Mesendoderm (in vitro differentiated cells): ENCODE measurements at regions not wholly inside any gene's neighbourhood (a gene's known extent, or its start where the extent isn't known, plus 50 kb on each side); places are given as distances from the start of the nearest gene placed in this dataset.
A peak's percentile ranks its signal among the peaks of the same experiment; 100 is the strongest.

Experiments
- DNase-seq: peaks from one replicate; pipeline ENCODE4 v3.0.0; 2013
- H2AK5ac ChIP-seq: 2 replicates; pipeline ENCODE4 v1.6.1; 2013; ENCODE audit warnings: low read length, inconsistent platforms
- H2BK120ac ChIP-seq: 2 replicates; pipeline ENCODE4 v1.6.1; 2013; ENCODE audit warnings: low read depth, mild to moderate bottlenecking, low read length, moderate library complexity, mixed read lengths
- H2BK15ac ChIP-seq: replicated peaks from 2 replicates; pipeline ENCODE4 v1.6.1; 2013; ENCODE audit warnings: low read depth, mild to moderate bottlenecking, moderate library complexity
- H2BK5ac ChIP-seq: 2 replicates; pipeline ENCODE4 v1.6.1; 2013; ENCODE audit warnings: low read length, inconsistent platforms
- H3K18ac ChIP-seq: 2 replicates; pipeline ENCODE4 v1.6.1; 2013; ENCODE audit warnings: mild to moderate bottlenecking, low read length, mixed read lengths
- H3K23ac ChIP-seq: one replicate; pipeline ENCODE4 v1.6.1; 2013; ENCODE audit warnings: low read length
- H3K27ac ChIP-seq: 2 replicates; pipeline ENCODE4 v1.5.1; 2013; ENCODE audit warnings: low read depth, mild to moderate bottlenecking, inconsistent platforms, low read length, moderate library complexity
- H3K27me3 ChIP-seq: 2 replicates; pipeline ENCODE4 v1.6.1; 2013; ENCODE audit warnings: low read length, control low read depth, mild to moderate bottlenecking, inconsistent platforms; ENCODE audit not compliant: insufficient read depth, poor library complexity
- H3K36me3 ChIP-seq: 2 replicates; pipeline ENCODE4 v1.6.1; 2013; ENCODE audit warnings: low read length, inconsistent platforms; ENCODE audit not compliant: control insufficient read depth, insufficient read depth
- H3K4ac ChIP-seq: one replicate; pipeline ENCODE4 v1.6.1; 2013; ENCODE audit warnings: low read depth, mild to moderate bottlenecking, low read length, moderate library complexity
- H3K4me1 ChIP-seq: 2 replicates; pipeline ENCODE4 v1.6.1; 2013; ENCODE audit warnings: low read depth, low read length, inconsistent platforms; ENCODE audit not compliant: control insufficient read depth
- H3K4me2 ChIP-seq: 2 replicates; pipeline ENCODE4 v1.6.1; 2013; ENCODE audit warnings: low read length
- H3K4me3 ChIP-seq: 2 replicates; pipeline ENCODE4 v1.5.1; 2013; ENCODE audit warnings: mild to moderate bottlenecking, low read length
- H3K56ac ChIP-seq: one replicate; pipeline ENCODE4 v1.6.1; 2013; ENCODE audit warnings: low read length
- H3K79me1 ChIP-seq: 2 replicates; pipeline ENCODE4 v1.6.1; 2013; ENCODE audit warnings: low read length, inconsistent platforms
- H3K79me2 ChIP-seq: 2 replicates; pipeline ENCODE4 v1.6.1; 2013; ENCODE audit warnings: mild to moderate bottlenecking, low read length; ENCODE audit not compliant: control insufficient read depth, insufficient read depth
- H3K9ac ChIP-seq: 2 replicates; pipeline ENCODE4 v1.6.1; 2013; ENCODE audit warnings: low read length, inconsistent platforms
- H4K5ac ChIP-seq: one replicate; pipeline ENCODE4 v1.6.1; 2013; ENCODE audit warnings: low read length
- H4K8ac ChIP-seq: one replicate; pipeline ENCODE4 v1.6.1; 2013; ENCODE audit warnings: low read depth, mild to moderate bottlenecking, control low read depth, low read length, moderate library complexity
- WGBS: extraction: QIAGEN DNeasy Blood & Tissue Kit; methylation state at CpG from one replicate; pipeline ENCODE4 v1.1.7; 2013; ENCODE audit warnings: low lambda C conversion rate, missing lambda C conversion rate; ENCODE audit not compliant: insufficient coverage; ENCODE audit errors: extremely low coverage; 5-methylcytosine and 5-hydroxymethylcytosine counted together

DNA sequence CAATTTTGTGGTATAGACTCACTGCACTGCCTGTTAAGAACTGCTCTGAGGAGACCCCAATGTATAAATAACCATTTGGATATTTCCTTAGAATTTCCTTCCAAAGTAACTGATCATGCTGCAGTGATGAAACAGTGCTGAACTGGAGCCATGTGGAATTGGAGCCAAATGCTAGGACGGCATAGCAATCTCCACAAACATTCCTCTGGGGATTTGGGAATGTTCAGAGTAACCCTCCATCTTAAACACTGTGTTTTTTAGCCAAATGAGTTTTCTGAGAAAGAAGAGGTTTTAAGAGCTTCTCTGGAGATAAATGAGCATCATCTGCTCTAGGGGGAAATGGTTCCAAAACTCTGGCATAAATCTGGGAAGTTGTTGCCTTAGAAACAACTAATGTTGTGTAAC lies 98.2 kb downstream of the OLFM4 start:
- no peak overlapping the region for H3K9ac ChIP-seq
- no peak overlapping the region for H3K27ac ChIP-seq
- H2BK5ac ChIP-seq, result no peak overlapping the region
- H3K79me1 ChIP-seq, result no peaks in the 10 kb centered on the region
- no peak overlapping the region for H3K4ac ChIP-seq
- no peak overlapping the region for H3K4me3 ChIP-seq
- H3K4me1 ChIP-seq, result peaks cover 2% of the 10 kb centered on the region
- H3K18ac ChIP-seq, result no peak overlapping the region
- H2BK15ac ChIP-seq, result no peak overlapping the region
- DNase-seq, result no peak
- WGBS, result no CpG with 5 or more reads among the region's 1 CpG
- no peaks in the 10 kb centered on the region for H3K27me3 ChIP-seq
- no peak overlapping the region for H3K56ac ChIP-seq
- H3K79me2 ChIP-seq, result no peaks in the 10 kb centered on the region
- H4K8ac ChIP-seq, result no peak overlapping the region
- no peak overlapping the region for H3K4me2 ChIP-seq
- no peak overlapping the region for H3K23ac ChIP-seq
- no peak overlapping the region for H2BK120ac ChIP-seq
- H4K5ac ChIP-seq, result no peak overlapping the region
- H3K36me3 ChIP-seq, result no peaks in the 10 kb centered on the region
- no peak overlapping the region for H2AK5ac ChIP-seq

DNA sequence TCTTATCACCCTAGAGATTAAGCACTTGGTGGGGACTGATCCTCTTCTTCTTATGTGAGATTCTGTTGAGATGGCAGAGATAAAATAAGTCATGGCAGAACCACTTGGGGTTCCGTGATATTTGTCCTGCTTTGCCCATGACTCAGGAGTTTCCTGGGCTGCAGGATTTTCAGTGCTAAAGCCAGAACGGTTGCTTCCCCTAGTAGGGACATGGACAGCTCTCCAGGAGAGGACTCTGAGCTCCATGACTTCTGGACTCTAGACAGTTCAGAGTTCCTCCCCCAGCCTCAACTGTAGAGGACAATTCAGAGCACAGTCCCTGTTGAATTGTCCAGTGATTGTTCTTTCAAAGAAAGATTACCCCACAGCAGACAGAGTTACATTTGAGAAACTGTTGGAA lies 98.8 kb downstream of the OLFM4 start:
- H3K23ac ChIP-seq, result no peak overlapping the region
- no peak overlapping the region for H3K4me2 ChIP-seq
- H3K27me3 ChIP-seq, result no peaks in the 10 kb centered on the region
- no peaks in the 10 kb centered on the region for H3K36me3 ChIP-seq
- no peak overlapping the region for H3K9ac ChIP-seq
- no peak overlapping the region for H2BK120ac ChIP-seq
- no peak overlapping the region for H3K27ac ChIP-seq
- H3K79me2 ChIP-seq, result no peaks in the 10 kb centered on the region
- H3K18ac ChIP-seq, result no peak overlapping the region
- no peaks in the 10 kb centered on the region for H3K79me1 ChIP-seq
- no peak overlapping the region for H3K4me3 ChIP-seq
- no peaks in the 10 kb centered on the region for H3K4me1 ChIP-seq
- no peak overlapping the region for H2BK5ac ChIP-seq
- H2AK5ac ChIP-seq, result no peak overlapping the region
- WGBS, result no CpG with 5 or more reads among the region's 2 CpGs
- no peak overlapping the region for H3K4ac ChIP-seq
- no peak overlapping the region for H4K5ac ChIP-seq
- H3K56ac ChIP-seq, result no peak overlapping the region
- no peak overlapping the region for H2BK15ac ChIP-seq
- peak; percentile 38 for DNase-seq
- H4K8ac ChIP-seq, result no peak overlapping the region

DNA sequence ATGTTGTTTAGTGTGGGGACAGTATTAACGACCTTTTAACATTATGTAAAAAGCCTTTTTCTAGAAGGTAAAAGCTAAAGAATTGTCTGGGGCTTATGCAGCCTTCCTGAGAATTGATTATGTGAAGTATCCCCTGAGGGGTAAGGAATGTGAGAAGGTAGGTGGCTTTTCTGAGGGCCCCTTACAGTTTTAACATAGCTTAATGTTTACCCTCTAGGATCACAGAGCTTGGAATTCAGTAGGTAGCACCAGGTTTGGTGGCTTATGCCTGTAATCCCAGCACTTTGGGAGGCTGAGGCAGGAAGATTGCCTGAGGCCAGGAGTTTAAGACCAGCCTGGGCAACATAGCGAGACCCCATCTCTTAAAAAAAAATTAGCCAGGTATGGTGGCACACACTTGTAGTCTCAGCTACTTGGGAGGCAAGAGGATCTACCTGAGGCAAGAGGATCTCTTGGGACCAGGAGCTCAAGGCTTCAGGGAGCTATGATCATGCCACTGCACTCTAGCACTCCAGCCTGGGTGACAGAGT lies 101.3 kb downstream of the OLFM4 start:
- H3K79me2 ChIP-seq, result no peaks in the 10 kb centered on the region
- H3K4me2 ChIP-seq, result no peak overlapping the region
- no peak overlapping the region for H3K4ac ChIP-seq
- peak; percentile 32 for DNase-seq
- H3K79me1 ChIP-seq, result no peaks in the 10 kb centered on the region
- H3K4me1 ChIP-seq, result no peaks in the 10 kb centered on the region
- H3K36me3 ChIP-seq, result no peaks in the 10 kb centered on the region
- H2BK120ac ChIP-seq, result no peak overlapping the region
- H2AK5ac ChIP-seq, result no peak overlapping the region
- no peak overlapping the region for H3K18ac ChIP-seq
- no peak overlapping the region for H3K23ac ChIP-seq
- no peaks in the 10 kb centered on the region for H3K27me3 ChIP-seq
- H2BK15ac ChIP-seq, result no peak overlapping the region
- no peak overlapping the region for H4K8ac ChIP-seq
- H3K56ac ChIP-seq, result no peak overlapping the region
- H3K27ac ChIP-seq, result no peak overlapping the region
- H4K5ac ChIP-seq, result no peak overlapping the region
- H3K4me3 ChIP-seq, result no peak overlapping the region
- no peak overlapping the region for H3K9ac ChIP-seq
- WGBS, result no CpG with 5 or more reads among the region's 2 CpGs
- no peak overlapping the region for H2BK5ac ChIP-seq

DNA sequence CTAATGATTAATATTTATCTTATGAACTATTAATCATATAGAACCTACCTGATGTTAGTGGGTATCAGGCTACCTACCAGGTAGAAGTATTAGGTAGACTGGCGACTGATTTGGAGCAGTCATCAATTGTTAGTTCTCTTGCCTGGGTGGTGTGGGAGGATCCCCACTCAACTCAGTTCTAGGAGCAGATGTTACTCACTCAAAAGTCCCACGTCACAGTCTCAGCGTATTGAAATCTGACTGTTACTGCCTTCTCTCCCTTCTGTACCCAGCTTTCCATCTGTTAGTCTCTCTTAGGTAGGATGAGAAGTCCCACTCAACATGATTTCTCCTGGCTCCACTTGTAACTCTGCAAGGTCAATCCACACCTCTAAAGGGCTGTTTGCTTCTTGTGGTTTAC lies 102.7 kb downstream of the OLFM4 start:
- no peaks in the 10 kb centered on the region for H3K79me2 ChIP-seq
- no peak overlapping the region for H3K56ac ChIP-seq
- WGBS, result no CpG with 5 or more reads among the region's 3 CpGs

DNA sequence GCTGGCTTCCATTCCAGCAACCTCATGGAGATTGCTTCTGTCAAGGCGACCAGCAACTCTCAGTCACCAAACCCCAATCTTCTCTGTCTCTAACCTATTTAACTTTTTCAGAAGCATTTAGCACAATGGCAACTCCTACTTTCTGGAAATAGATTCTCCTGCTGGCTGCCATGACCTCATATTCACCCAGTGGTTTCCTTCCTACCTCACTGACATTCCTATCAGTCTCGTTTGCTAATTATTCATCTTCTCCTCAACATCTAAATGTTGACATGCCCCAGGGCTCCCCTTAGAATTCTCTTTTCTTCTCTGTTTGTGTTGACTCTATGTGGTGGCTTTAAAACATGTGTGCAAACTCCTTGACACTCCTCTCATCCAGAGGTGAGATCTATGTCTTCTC lies 106.7 kb downstream of the OLFM4 start:
- Histone ChIP-seq H3K27ac (no peak overlapping the region), H3K23ac (no peak overlapping the region), H2AK5ac (no peak overlapping the region), H3K27me3 (no peaks in the 10 kb centered on the region), H3K9ac (no peak overlapping the region), H2BK120ac (no peak overlapping the region), H3K79me1 (no peaks in the 10 kb centered on the region), H3K4ac (no peak overlapping the region), H4K8ac (no peak overlapping the region), H3K4me3 (no peak overlapping the region), H4K5ac (no peak overlapping the region), H2BK15ac (no peak overlapping the region), H3K4me2 (no peak overlapping the region), H3K4me1 (no peaks in the 10 kb centered on the region), H3K18ac (no peak overlapping the region), H3K79me2 (no peaks in the 10 kb centered on the region), H3K56ac (no peak overlapping the region), H3K36me3 (no peaks in the 10 kb centered on the region), H2BK5ac (no peak overlapping the region)
- WGBS, result no CpG with 5 or more reads among the region's 2 CpGs
- peak; percentile 40 for DNase-seq

More for the DNA sequence above, 102.7 kb downstream of the OLFM4 start:
- H3K4me3 ChIP-seq, result no peak overlapping the region
- H3K36me3 ChIP-seq, result no peaks in the 10 kb centered on the region
- no peak overlapping the region for H2BK15ac ChIP-seq
- H3K9ac ChIP-seq, result no peak overlapping the region
- H3K27ac ChIP-seq, result no peak overlapping the region
- no peaks in the 10 kb centered on the region for H3K27me3 ChIP-seq
- H2AK5ac ChIP-seq, result no peak overlapping the region
- H3K4ac ChIP-seq, result no peak overlapping the region
- no peak overlapping the region for H4K8ac ChIP-seq
- no peak overlapping the region for H2BK120ac ChIP-seq
- no peak overlapping the region for H2BK5ac ChIP-seq
- H3K79me1 ChIP-seq, result no peaks in the 10 kb centered on the region
- no peak overlapping the region for H3K4me2 ChIP-seq
- no peak overlapping the region for H3K18ac ChIP-seq
- no peak overlapping the region for H3K23ac ChIP-seq
- no peak for DNase-seq
- H3K4me1 ChIP-seq, result no peaks in the 10 kb centered on the region
- no peak overlapping the region for H4K5ac ChIP-seq

DNA sequence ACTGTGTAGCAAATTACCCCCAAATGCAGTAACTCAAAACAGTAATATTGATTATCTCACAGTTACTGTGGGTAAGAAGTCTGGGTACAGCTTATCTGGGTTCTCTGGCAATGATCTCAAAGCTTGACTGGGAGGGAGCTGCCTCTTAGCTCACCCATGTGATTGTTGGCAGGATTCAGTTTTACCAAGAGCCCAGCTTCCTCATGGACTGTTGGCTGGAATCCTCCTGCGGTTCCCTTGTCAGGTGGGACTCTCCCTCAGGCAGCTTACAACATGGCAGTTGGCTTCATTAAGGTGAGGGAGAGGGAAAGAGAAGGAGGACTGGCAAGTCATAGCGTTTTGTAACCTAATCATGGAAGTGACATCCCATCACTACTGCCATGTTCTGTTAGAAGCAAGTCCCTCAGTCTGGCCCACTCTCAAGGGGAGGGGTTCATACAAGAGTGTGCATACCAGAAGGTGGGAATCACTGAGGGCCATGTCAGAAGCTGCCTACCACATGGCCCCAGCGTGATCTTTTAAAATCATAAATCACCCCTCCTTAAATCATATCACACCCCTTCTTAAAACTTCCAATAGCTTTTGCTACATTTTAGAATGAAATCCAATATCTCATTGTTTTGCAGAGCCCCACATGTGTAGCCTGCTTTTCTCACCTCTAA lies 108.1 kb downstream of the OLFM4 start:
- no peak overlapping the region for H3K56ac ChIP-seq
- no peak overlapping the region for H3K4me2 ChIP-seq
- no peaks in the 10 kb centered on the region for H3K79me2 ChIP-seq
- no peak overlapping the region for H2AK5ac ChIP-seq
- H3K4me3 ChIP-seq, result no peak overlapping the region
- no peak overlapping the region for H4K8ac ChIP-seq
- WGBS, result no CpG with 5 or more reads among the region's 3 CpGs
- H3K27me3 ChIP-seq, result no peaks in the 10 kb centered on the region
- no peak overlapping the region for H4K5ac ChIP-seq
- no peaks in the 10 kb centered on the region for H3K36me3 ChIP-seq
- no peak overlapping the region for H3K27ac ChIP-seq
- DNase-seq, result no peak
- no peak overlapping the region for H2BK120ac ChIP-seq
- no peak overlapping the region for H3K18ac ChIP-seq
- no peaks in the 10 kb centered on the region for H3K79me1 ChIP-seq
- H3K4ac ChIP-seq, result no peak overlapping the region
- no peak overlapping the region for H3K23ac ChIP-seq
- no peaks in the 10 kb centered on the region for H3K4me1 ChIP-seq
- H2BK5ac ChIP-seq, result no peak overlapping the region
- no peak overlapping the region for H2BK15ac ChIP-seq
- no peak overlapping the region for H3K9ac ChIP-seq
